Keratinocyte (primary cell): ENCODE measurements at regions not wholly inside any gene's neighbourhood (a gene's known extent, or its start where the extent isn't known, plus 50 kb on each side); places are given as distances from the start of the nearest gene placed in this dataset.

Experiments used
- DNase-seq: peaks from one replicate; pipeline ENCODE4 v3.0.0-alpha.2; 2011; ENCODE audit warnings: low read depth, missing footprints, low spot score
- FAIRE-seq: peaks from 2 replicates; lab custom pipeline; 2011; peaks lifted over from hg19 to GRCh38; lab: Jason Lieb, UNC
- H2AFZ ChIP-seq: 2 replicates; pipeline ENCODE4 v1.6.0; 2012; ENCODE audit warnings: low read length, control low read depth, inconsistent platforms; ENCODE audit not compliant: control insufficient read depth
- H3K27ac ChIP-seq: 2 replicates; pipeline ENCODE4 v1.5.1; 2011; ENCODE audit warnings: low read length; ENCODE audit not compliant: control insufficient read depth, insufficient read depth
- H3K27me3 ChIP-seq: 3 replicates; pipeline ENCODE4 v1.6.0; 2011; ENCODE audit warnings: low read length; ENCODE audit not compliant: control insufficient read depth, insufficient read depth; ENCODE audit errors: extremely low read depth
- H3K36me3 ChIP-seq, 2 experiments: 2 replicates in 1 of 2; 3 replicates in 1 of 2; pipeline ENCODE4 v1.5.1; 2011; ENCODE audit warnings: low read length in 2 of 2, mild to moderate bottlenecking in 1 of 2; ENCODE audit not compliant: control insufficient read depth in 2 of 2, insufficient read depth in 2 of 2; ENCODE audit errors: extremely low read depth in 1 of 2
- H3K4me1 ChIP-seq: 3 replicates; pipeline ENCODE4 v1.5.1; 2011; ENCODE audit warnings: low read length; ENCODE audit not compliant: control insufficient read depth, insufficient read depth; ENCODE audit errors: extremely low read depth
- H3K4me2 ChIP-seq: 3 replicates; pipeline ENCODE4 v1.6.0; 2011; ENCODE audit warnings: low read depth, low read length; ENCODE audit not compliant: control insufficient read depth, insufficient read depth; ENCODE audit errors: extremely low read depth
- H3K4me3 ChIP-seq, 3 experiments: fragments of 200-600 bp in 1 of 3; sonication (generic) in 1 of 3; 2 replicates in 2 of 3; 3 replicates in 1 of 3; pipeline ENCODE4 v1.5.1; 2011 to 2016; ENCODE audit warnings: low read length in 3 of 3, mild to moderate bottlenecking in 3 of 3, control low read depth in 2 of 3, inconsistent platforms in 1 of 3, low read depth in 1 of 3, mixed read lengths in 1 of 3, mixed run types in 1 of 3, moderate library complexity in 1 of 3; ENCODE audit not compliant: control insufficient read depth in 2 of 3, insufficient read depth in 2 of 3; ENCODE audit errors: extremely low read depth in 1 of 3
- H3K79me2 ChIP-seq: 2 replicates; pipeline ENCODE4 v1.6.0; 2012; ENCODE audit warnings: low read length; ENCODE audit not compliant: control insufficient read depth, insufficient read depth
- H3K9ac ChIP-seq: 3 replicates; pipeline ENCODE4 v1.6.0; 2011; ENCODE audit warnings: low read length; ENCODE audit not compliant: control insufficient read depth, insufficient read depth; ENCODE audit errors: extremely low read depth
- H3K9me1 ChIP-seq: 3 replicates; pipeline ENCODE4 v1.6.0; 2011; ENCODE audit warnings: low read length; ENCODE audit not compliant: control insufficient read depth, insufficient read depth; ENCODE audit errors: extremely low read depth
- H3K9me3 ChIP-seq: 2 replicates; pipeline ENCODE4 v1.5.1; 2012; ENCODE audit warnings: low read depth, low read length; ENCODE audit not compliant: control insufficient read depth
- H4K20me1 ChIP-seq: 3 replicates; pipeline ENCODE4 v1.6.0; 2011; ENCODE audit warnings: low read length; ENCODE audit not compliant: control insufficient read depth, insufficient read depth; ENCODE audit errors: extremely low read depth
- CTCF ChIP-seq, 3 experiments: IDR thresholded peaks in 1 of 3; conservative IDR thresholded peaks in 1 of 3; optimal IDR thresholded peaks in 1 of 3; 2 replicates in 2 of 3; 3 replicates in 1 of 3; pipeline versions ENCODE3 to v1.5.1; 2011; ENCODE audit warnings: low read length in 3 of 3, mild to moderate bottlenecking in 3 of 3, moderate library complexity in 2 of 3, control low read depth in 1 of 3, inconsistent platforms in 1 of 3; ENCODE audit not compliant: insufficient read depth in 2 of 3; ENCODE audit errors: extremely low read depth in 1 of 3
- EZH2 ChIP-seq: IDR thresholded peaks from one replicate; pipeline ENCODE4 v1.6.1; 2012; ENCODE audit warnings: inconsistent platforms, mild to moderate bottlenecking, low read length, moderate library complexity
- dilution Hi-C: fragments of 300-500 bp; cut with MboI; formaldehyde crosslinking; loops from one replicate; pipeline ENCODE4 v1.7.0; 2020; ENCODE audit warnings: low sequenced_read_pairs; ENCODE audit not compliant: extremely low pct_ligation_motif_present

GRCh38 chr11:36929401-36929800, 331.4 kb upstream of the RAG2 start:
- H3K4me2 ChIP-seq: no peak overlapping the region
- H3K36me3 ChIP-seq: no peaks in the 10 kb centered on the region
- FAIRE-seq (no peak), DNase-seq (no peak)
- dilution Hi-C loops: no loop called here
- H3K27me3 ChIP-seq: no peaks in the 10 kb centered on the region
- no peak overlapping the region for H3K4me3 ChIP-seq
- no peaks in the 10 kb centered on the region for H3K4me1 ChIP-seq
- no peaks in the 10 kb centered on the region for H3K79me2 ChIP-seq
- H2AFZ ChIP-seq: no peak overlapping the region
- H3K27ac ChIP-seq: no peak overlapping the region
- no peak for TF ChIP-seq CTCF (optimal IDR thresholded peaks at IDR 0.05 in 1 of 3, IDR thresholded peaks at IDR 0.05 in 1 of 3, conservative IDR thresholded peaks at IDR 0.05 in 1 of 3; ENCODE audit: extremely low read depth in 1 of 3, insufficient read depth in 2 of 3, low read length in 3 of 3)
- TF ChIP-seq EZH2: no peak
- H3K9me1 ChIP-seq: no peaks in the 10 kb centered on the region
- no peaks in the 10 kb centered on the region for H4K20me1 ChIP-seq
- H3K9me3 ChIP-seq: no peaks in the 10 kb centered on the region
- no peak overlapping the region for H3K9ac ChIP-seq

- TF ChIP-seq CTCF (optimal IDR thresholded peaks at IDR 0.05 in 1 of 3, IDR thresholded peaks at IDR 0.05 in 1 of 3, conservative IDR thresholded peaks at IDR 0.05 in 1 of 3; ENCODE audit: extremely low read depth in 1 of 3, insufficient read depth in 2 of 3, low read length in 3 of 3) (no peak), EZH2 (no peak)
- Histone ChIP-seq H3K36me3 (no peaks in the 10 kb centered on the region), H3K4me1 (no peaks in the 10 kb centered on the region), H2AFZ (no peak overlapping the region), H4K20me1 (no peaks in the 10 kb centered on the region), H3K4me2 (no peak overlapping the region), H3K79me2 (no peaks in the 10 kb centered on the region), H3K9me1 (no peaks in the 10 kb centered on the region), H3K9ac (no peak overlapping the region), H3K27me3 (no peaks in the 10 kb centered on the region), H3K9me3 (no peaks in the 10 kb centered on the region), H3K27ac (no peak overlapping the region), H3K4me3 (no peak overlapping the region)
- dilution Hi-C loops: no loop called here
- FAIRE-seq (no peak), DNase-seq (no peak)
Measured at GRCh38 chr11:36928621-36929020, 330.6 kb upstream of the RAG2 start.
